Stimulated activated CD8-positive, alpha-beta memory T cell treated with anti-CD3 and anti-CD28 coated beads, Interleukin-15, amount 100 ng/mL, for 48 hours (primary cell): ENCODE measurements at regions not wholly inside any gene's neighbourhood (a gene's known extent, or its start where the extent isn't known, plus 50 kb on each side); places are given as distances from the start of the nearest gene placed in this dataset.

Source experiments
- DNase-seq, 2 donors: peaks; one replicate each; pipeline ENCODE4 v3.0.0-alpha.2; 2020; ENCODE audit warnings: low read depth in 2 of 2

DNA sequence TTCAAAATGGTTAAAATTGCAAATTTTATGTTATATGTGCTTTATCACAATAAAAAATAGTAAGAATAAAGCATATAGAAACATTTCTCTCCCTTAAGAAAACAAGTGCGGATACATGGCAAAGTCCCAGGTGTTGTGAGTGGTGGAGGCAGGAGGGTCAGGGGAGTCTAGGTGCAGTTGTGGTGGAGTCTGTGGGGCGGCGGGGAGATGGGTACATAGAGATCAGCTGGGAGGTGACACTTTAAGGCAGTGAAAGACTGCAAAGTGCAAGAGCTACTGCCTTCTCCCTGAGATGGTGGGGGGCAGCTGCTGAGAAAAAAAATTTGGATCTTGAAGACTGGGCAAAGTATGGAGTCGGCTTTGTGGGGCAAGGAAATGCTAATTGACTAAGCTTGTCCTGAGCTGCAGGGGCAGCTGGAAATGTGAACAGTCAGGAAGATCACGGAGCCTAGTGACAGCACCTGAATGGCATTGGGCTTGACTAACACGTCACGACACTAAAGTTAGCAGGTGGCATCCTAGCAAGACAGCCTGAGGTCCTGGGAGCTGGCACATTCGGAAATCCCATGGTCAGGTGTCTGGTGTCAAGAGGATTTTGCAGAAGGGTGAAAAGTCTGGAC is 72.9 kb upstream of the IRS2 start:
- no peak for DNase-seq

GRCh38 chr13:109858319-109858718 is 71.9 kb upstream of the IRS2 start:
- DNase-seq: no peak

GRCh38 chr13:109857803-109858202 is 71.4 kb upstream of the IRS2 start:
- DNase-seq: no peak

GRCh38 chr13:109857325-109857724 is 70.9 kb upstream of the IRS2 start:
- no peak for DNase-seq

- no peak for DNase-seq
Measured at GRCh38 chr13:109856350-109856749, 70.0 kb upstream of the IRS2 start.

DNA sequence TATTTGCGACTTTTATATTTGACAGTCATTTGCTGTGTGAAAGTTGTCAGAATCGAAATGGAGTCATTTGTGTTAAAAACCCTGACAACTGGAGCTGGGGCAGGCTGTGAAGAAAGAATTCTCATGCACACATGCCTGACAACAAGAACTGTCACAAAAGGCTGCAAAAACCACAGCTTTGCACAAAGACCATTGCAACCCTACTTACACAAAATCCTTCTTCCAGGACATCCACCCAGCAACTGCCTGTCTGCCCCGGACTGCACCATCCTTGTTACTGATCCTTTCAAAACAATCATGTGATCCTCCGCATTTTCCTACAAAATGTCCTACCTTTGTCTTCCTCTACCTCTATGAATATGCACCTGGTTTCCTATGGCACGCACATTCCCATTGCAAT is 66.8 kb upstream of the IRS2 start:
- no peak for DNase-seq

GRCh38 chr13:109846185-109846584 is 59.8 kb upstream of the IRS2 start:
- no peak for DNase-seq

DNA sequence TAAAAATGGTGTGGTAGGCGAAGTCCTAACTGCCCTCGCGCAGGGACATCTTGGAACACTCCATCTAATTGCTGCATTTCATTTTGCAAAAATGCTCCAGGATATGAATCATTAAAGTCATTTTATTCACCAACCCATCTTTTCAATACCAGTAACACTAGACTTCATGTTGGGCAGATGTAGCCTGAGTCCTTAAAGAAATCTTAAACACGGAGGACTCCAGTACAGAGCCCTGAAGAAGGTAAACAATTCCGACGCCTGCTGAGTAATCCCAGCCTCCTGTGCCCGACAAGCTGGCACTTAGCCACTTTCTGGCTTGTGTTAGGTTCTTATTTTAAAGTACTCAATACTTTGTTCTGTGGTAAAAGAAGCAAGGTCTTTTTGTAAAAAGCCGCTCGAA is 58.0 kb upstream of the IRS2 start:
- DNase-seq: no peak

DNA sequence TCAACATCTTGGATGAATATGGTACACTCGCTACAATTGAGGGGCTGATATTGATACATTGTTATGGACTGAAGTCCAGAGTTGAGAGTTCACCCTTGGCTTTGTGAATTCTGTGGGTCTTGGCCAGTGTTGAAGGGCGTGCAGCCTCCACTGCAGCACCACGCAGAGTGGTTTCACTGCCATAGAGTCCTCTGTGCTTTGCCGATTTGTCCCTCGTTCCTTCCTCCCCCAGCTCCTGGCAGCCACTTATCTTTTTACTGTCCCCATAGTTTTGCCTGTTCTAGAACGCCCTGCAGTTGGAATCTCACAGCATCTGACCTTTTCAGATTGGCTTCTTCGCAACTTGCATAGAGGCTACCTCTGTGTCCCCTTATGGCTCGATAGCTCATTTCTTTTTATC is 57.3 kb upstream of the IRS2 start:
- no peak for DNase-seq

- DNase-seq: no peak
Measured at GRCh38 chr13:109842212-109842920, 56.0 kb upstream of the IRS2 start.

DNA sequence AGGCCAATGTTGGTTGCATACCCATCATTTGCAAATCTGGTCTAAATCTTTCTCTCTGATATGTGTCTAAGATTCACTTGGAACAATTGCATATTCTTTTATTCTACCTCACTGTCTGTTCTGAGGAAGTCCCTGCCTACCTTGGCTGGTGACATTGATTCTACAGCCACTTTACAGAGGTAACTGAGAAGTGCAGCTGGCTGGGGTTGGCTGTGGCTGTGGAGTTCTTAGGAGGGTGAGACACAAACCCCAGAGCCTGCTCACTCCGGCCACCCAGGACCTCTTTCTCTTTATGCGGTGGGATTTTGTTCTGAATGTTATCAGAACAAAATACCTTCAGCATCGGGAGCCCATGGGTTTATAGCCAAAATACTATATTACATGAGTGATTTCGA is 54.5 kb upstream of the IRS2 start:
- DNase-seq: no peak

DNA sequence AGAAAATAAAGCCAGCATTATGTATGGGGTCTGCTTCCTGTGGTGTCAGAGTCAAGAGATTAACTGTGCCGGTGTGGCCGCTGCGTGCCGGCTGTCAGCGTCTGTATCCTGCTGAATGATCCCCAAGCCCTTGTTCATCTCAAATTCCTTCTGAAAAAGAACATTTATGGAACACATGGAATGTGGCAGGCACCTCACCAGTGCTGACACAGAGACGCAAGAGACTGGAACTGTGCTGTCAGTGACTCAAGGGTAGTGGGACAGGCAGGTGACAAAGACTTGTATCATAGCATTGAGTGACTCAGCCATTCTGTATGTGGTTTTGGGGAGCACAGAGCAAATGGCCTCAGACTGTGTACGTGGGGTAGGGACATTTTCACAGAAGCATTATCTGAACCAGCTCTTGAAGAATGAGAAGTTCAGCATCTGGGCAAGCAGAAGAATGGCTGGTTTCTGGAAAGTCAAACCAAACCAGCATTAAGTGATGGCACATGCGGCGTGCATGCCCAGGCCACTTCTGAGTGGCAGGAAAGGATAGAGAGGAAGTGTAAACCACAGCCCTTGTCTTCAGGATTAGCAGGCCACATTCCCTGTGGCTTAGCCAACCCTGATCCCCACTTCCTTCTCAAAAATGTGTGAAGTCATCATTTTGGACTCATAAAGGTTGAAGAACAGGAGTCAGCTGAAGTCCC is 54.0 kb upstream of the IRS2 start:
- DNase-seq: peak; percentile 3 to 21

- DNase-seq: no peak
Measured at GRCh38 chr13:109836629-109837607, 50.5 kb upstream of the IRS2 start.
